HG02885 (cell line): ENCODE measurements at regions not wholly inside any gene's neighbourhood (a gene's known extent, or its start where the extent isn't known, plus 50 kb on each side); places are given as distances from the start of the nearest gene placed in this dataset.

Experiments used
- ATAC-seq: cut with Tn5 transposase; IDR thresholded peaks from one replicate; pipeline ENCODE4 v1.9.1; 2021; ENCODE audit warnings: mild to moderate bottlenecking; ENCODE audit not compliant: unreplicated experiment, poor library complexity

- ATAC-seq = no peak
Measured at GRCh38 chr1:168391851-168392681, 111.4 kb downstream of the TBX19 start.

- ATAC-seq = no peak
Measured at GRCh38 chr1:168390271-168390670, 109.6 kb downstream of the TBX19 start.

GRCh38 chr1:168387781-168388760 is 107.4 kb downstream of the TBX19 start:
- ATAC-seq = no peak

GRCh38 chr1:168386949-168387586 is 106.4 kb downstream of the TBX19 start:
- no peak for ATAC-seq

- ATAC-seq = no peak
Measured at GRCh38 chr1:168386492-168386891, 105.8 kb downstream of the TBX19 start.

GRCh38 chr1:168381850-168382249 is 101.2 kb downstream of the TBX19 start:
- ATAC-seq = no peak

GRCh38 chr1:168380945-168381344 is 100.3 kb downstream of the TBX19 start:
- no peak for ATAC-seq

- ATAC-seq = no peak
Measured at GRCh38 chr1:168379104-168379860, 98.6 kb downstream of the TBX19 start.

- no peak for ATAC-seq
Measured at GRCh38 chr1:168375566-168376300, 95.1 kb downstream of the TBX19 start.

GRCh38 chr1:168374566-168374965 is 93.9 kb downstream of the TBX19 start:
- ATAC-seq = no peak

GRCh38 chr1:168373869-168374268 is 93.2 kb downstream of the TBX19 start:
- no peak for ATAC-seq

- no peak for ATAC-seq
Measured at GRCh38 chr1:168372861-168373371, 92.2 kb downstream of the TBX19 start.

- no peak for ATAC-seq
Measured at GRCh38 chr1:168372307-168372706, 91.6 kb downstream of the TBX19 start.

- no peak for ATAC-seq
Measured at GRCh38 chr1:168371477-168371876, 90.8 kb downstream of the TBX19 start.

GRCh38 chr1:168370586-168370985 is 89.9 kb downstream of the TBX19 start:
- no peak for ATAC-seq

GRCh38 chr1:168369655-168370054 is 89.0 kb downstream of the TBX19 start:
- no peak for ATAC-seq

- ATAC-seq = no peak
Measured at GRCh38 chr1:168368131-168368530, 87.5 kb downstream of the TBX19 start.

GRCh38 chr1:168365719-168366479 is 85.2 kb downstream of the TBX19 start:
- no peak for ATAC-seq
